DND-41 (cell line): ENCODE measurements at regions not wholly inside any gene's neighbourhood (a gene's known extent, or its start where the extent isn't known, plus 50 kb on each side); places are given as distances from the start of the nearest gene placed in this dataset.
A peak's percentile ranks its signal among the peaks of the same experiment; 100 is the strongest.

ENCODE experiments used
- ATAC-seq: fragments of 200-7000 bp; cut with Tn5 transposase; 3 replicates; pipeline ENCODE4 v1.9.1; 2021; ENCODE audit warnings: low read depth; ENCODE audit not compliant: insufficient read depth
- DNase-seq: peaks from one replicate; pipeline ENCODE4 v3.0.0-alpha.2; 2020
- H2AFZ ChIP-seq: 2 replicates; pipeline ENCODE4 v1.6.0; 2012; ENCODE audit warnings: low read depth, low read length
- H3K27ac ChIP-seq: 2 replicates; pipeline ENCODE4 v1.5.1; 2012; ENCODE audit warnings: low read length, inconsistent platforms
- H3K27me3 ChIP-seq: fragments of 200-600 bp; sonication (generic); 2 replicates; pipeline ENCODE4 v1.6.0; 2012; ENCODE audit warnings: low read length, mild to moderate bottlenecking, inconsistent platforms; ENCODE audit not compliant: insufficient read depth, poor library complexity
- H3K36me3 ChIP-seq: 2 replicates; pipeline ENCODE4 v1.5.1; 2012; ENCODE audit warnings: low read length, inconsistent platforms; ENCODE audit not compliant: insufficient read depth
- H3K4me1 ChIP-seq: 2 replicates; pipeline ENCODE4 v1.5.1; 2012; ENCODE audit warnings: mild to moderate bottlenecking, low read length; ENCODE audit not compliant: insufficient read depth
- H3K4me2 ChIP-seq: 2 replicates; pipeline ENCODE4 v1.6.0; 2012; ENCODE audit warnings: mild to moderate bottlenecking, moderate library complexity, low read length, inconsistent platforms; ENCODE audit not compliant: insufficient read depth
- H3K4me3 ChIP-seq, 2 experiments: fragments of 200-600 bp in 1 of 2; shearing (Covaris generic) in 1 of 2; 2 replicates each; pipeline ENCODE4 v1.5.1; 2012 to 2016; ENCODE audit warnings: inconsistent platforms in 2 of 2, low read length in 2 of 2, mild to moderate bottlenecking in 2 of 2, low read depth in 1 of 2, moderate library complexity in 1 of 2
- H3K79me2 ChIP-seq: 2 replicates; pipeline ENCODE4 v1.6.0; 2012; ENCODE audit warnings: low read length, inconsistent platforms; ENCODE audit not compliant: insufficient read depth
- H3K9ac ChIP-seq: 2 replicates; pipeline ENCODE4 v1.6.0; 2012; ENCODE audit warnings: low read depth, mild to moderate bottlenecking, inconsistent platforms, low read length, moderate library complexity
- H3K9me3 ChIP-seq: 2 replicates; pipeline ENCODE4 v1.5.1; 2012; ENCODE audit warnings: low read length, moderate library complexity, mild to moderate bottlenecking, inconsistent platforms; ENCODE audit not compliant: insufficient read depth, severe bottlenecking
- H4K20me1 ChIP-seq: 2 replicates; pipeline ENCODE4 v1.6.0; 2012; ENCODE audit warnings: low read length; ENCODE audit not compliant: insufficient read depth
- EZH2 ChIP-seq: IDR thresholded peaks from 3 replicates; pipeline ENCODE4 v1.6.1; 2012; ENCODE audit warnings: borderline replicate concordance, low read depth, mild to moderate bottlenecking, moderate library complexity, low read length, inconsistent platforms; ENCODE audit not compliant: severe bottlenecking
- TF ChIP-seq, protein P1 (sequence below): IDR thresholded peaks from 2 replicates; pipeline ENCODE4 v1.5.1; 2012; ENCODE audit warnings: borderline replicate concordance, low read length, moderate library complexity, mild to moderate bottlenecking; ENCODE audit not compliant: poor library complexity, severe bottlenecking; ENCODE audit errors: extremely low read depth

DNA sequence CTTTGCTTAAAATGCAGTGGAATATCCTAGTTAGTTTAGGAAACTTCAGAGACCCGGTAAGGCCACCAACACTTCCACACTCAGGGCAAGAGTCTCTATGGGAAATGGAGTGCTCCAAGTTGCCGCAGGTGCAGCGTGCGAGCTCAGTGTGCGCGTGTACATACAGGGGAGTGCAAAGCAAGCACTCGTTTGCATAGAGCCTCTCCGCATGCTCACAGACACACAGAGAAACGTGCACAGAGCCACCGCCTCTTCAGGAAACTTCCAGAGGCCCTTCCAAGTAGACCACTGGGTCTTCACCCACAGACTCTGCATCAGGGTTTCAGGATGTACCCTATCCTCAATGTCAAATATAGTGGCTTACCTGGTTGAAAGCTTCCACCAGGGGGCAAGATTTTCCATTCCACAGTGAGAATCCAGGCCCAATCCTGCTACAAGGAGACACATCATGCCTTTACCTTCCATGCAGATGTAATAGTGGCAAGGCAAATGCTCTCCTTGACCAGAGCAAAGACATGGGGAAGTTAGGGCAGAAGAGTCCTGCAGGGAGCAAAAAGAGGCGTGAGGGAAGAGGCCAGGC lies 513.0 kb upstream of the MYT1L start:
- ATAC-seq (no peak; the same call in 2 of the 3 replicates), DNase-seq (peak; percentile 6)
- Histone ChIP-seq H3K27ac (no peak overlapping the region), H3K27me3 (no peaks in the 10 kb centered on the region), H3K9ac (no peak overlapping the region), H3K9me3 (no peaks in the 10 kb centered on the region), H3K4me3 (no peak overlapping the region), H3K79me2 (no peaks in the 10 kb centered on the region), H3K4me1 (no peaks in the 10 kb centered on the region), H2AFZ (no peak overlapping the region), H3K4me2 (no peak overlapping the region), H4K20me1 (no peaks in the 10 kb centered on the region; the same call in 1 of the 2 replicates), H3K36me3 (no peaks in the 10 kb centered on the region)
- no peak for TF ChIP-seq EZH2
- TF ChIP-seq, protein P1, sequence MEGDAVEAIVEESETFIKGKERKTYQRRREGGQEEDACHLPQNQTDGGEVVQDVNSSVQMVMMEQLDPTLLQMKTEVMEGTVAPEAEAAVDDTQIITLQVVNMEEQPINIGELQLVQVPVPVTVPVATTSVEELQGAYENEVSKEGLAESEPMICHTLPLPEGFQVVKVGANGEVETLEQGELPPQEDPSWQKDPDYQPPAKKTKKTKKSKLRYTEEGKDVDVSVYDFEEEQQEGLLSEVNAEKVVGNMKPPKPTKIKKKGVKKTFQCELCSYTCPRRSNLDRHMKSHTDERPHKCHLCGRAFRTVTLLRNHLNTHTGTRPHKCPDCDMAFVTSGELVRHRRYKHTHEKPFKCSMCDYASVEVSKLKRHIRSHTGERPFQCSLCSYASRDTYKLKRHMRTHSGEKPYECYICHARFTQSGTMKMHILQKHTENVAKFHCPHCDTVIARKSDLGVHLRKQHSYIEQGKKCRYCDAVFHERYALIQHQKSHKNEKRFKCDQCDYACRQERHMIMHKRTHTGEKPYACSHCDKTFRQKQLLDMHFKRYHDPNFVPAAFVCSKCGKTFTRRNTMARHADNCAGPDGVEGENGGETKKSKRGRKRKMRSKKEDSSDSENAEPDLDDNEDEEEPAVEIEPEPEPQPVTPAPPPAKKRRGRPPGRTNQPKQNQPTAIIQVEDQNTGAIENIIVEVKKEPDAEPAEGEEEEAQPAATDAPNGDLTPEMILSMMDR, result peak; percentile 42

DNA sequence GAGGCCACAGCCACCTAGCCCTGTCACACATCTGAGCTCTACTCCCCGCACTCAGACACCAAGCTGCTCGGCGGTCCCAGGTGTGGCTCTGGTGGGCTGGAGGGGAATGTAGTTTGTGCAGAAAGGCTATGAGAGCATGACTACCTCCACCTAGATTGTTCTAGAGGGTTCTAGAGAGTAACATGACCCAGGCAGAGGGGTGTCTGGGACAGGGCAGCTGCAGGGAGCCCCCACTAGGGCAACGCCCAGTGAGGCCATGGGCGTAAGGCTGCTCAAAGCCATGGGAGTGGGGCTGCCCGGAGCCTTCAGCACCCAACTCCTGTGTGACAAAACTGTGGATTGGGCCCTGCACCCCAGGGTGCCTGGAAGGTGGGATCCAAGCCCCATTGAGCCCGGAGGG lies 511.4 kb upstream of the MYT1L start:
- Histone ChIP-seq H4K20me1 (no peaks in the 10 kb centered on the region), H3K4me3 (no peak overlapping the region), H3K4me1 (no peaks in the 10 kb centered on the region), H3K27ac (no peak overlapping the region), H3K9ac (no peak overlapping the region), H3K79me2 (no peaks in the 10 kb centered on the region), H3K4me2 (no peak overlapping the region), H3K9me3 (no peaks in the 10 kb centered on the region), H2AFZ (no peak overlapping the region), H3K36me3 (no peaks in the 10 kb centered on the region), H3K27me3 (no peaks in the 10 kb centered on the region)
- DNase-seq (no peak), ATAC-seq (no peak)
- TF ChIP-seq, protein P1, result no peak
- TF ChIP-seq EZH2, result no peak

DNA sequence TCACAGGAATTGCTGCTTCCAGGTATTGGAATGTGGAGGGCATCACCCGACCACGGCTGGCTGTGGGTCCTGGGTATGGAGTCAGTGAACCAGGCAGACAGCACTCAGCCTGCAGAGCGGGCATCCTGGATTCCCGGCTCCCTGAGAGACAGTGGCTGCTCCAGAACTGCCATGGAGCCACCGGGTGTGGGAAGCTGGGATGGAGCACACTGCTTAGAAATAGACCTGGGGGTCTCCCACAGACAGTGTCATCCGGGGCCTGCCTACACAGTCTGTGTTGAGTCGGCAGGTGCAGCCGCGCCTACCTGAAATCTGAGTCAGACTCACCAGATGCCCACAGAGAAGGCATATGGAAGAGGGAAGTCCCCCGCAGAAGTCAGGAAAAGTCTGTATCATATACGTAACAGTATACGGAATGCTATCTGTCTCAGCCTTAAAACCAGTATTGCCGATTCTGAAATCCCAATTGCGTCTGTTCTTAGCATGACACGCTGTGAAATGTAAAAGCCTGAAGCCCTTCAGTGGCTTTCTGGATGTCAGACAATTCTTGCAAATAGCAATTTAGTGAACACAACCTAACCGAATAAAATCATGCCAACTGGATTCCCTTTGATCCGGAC lies 509.7 kb upstream of the MYT1L start:
- ATAC-seq, result no peak
- H3K4me3 ChIP-seq, result no peak overlapping the region

More for the DNA sequence above, 509.7 kb upstream of the MYT1L start:
- H3K27me3 ChIP-seq, result no peaks in the 10 kb centered on the region
- H3K9me3 ChIP-seq, result no peaks in the 10 kb centered on the region
- H3K79me2 ChIP-seq, result no peaks in the 10 kb centered on the region
- H3K4me1 ChIP-seq, result no peaks in the 10 kb centered on the region
- no peak overlapping the region for H2AFZ ChIP-seq
- no peaks in the 10 kb centered on the region for H3K36me3 ChIP-seq
- no peaks in the 10 kb centered on the region for H4K20me1 ChIP-seq
- H3K9ac ChIP-seq, result no peak overlapping the region
- H3K27ac ChIP-seq, result no peak overlapping the region
- no peak overlapping the region for H3K4me2 ChIP-seq
- no peak for DNase-seq
- TF ChIP-seq EZH2, result no peak
- TF ChIP-seq, protein P1, result no peak
